Superior temporal gyrus (tissue), 1 donor: ENCODE measurements at regions not wholly inside any gene's neighbourhood (a gene's known extent, or its start where the extent isn't known, plus 50 kb on each side); places are given as distances from the start of the nearest gene placed in this dataset.
"Not testable (repeated sequence)": the region's sequence is repeated elsewhere in the genome, so short reads cannot be mapped to it uniquely, and the experiment has no call there.

Source experiments
- DNase-seq: peaks from one replicate; pipeline ENCODE4 v3.0.0-alpha.2; 2016; ENCODE audit errors: extremely low spot score

GRCh38 chr9:66046992-66047391 lies 310.0 kb downstream of the FOXD4L4 start:
- DNase-seq, result not testable (repeated sequence)

GRCh38 chr9:66049721-66050120 lies 312.8 kb downstream of the FOXD4L4 start:
- DNase-seq, result not testable (repeated sequence)

- DNase-seq, result not testable (repeated sequence)
Measured at GRCh38 chr9:66054705-66055104, 317.8 kb downstream of the FOXD4L4 start.

GRCh38 chr9:66060681-66061080 lies 323.7 kb downstream of the FOXD4L4 start:
- DNase-seq, result not testable (repeated sequence)

- not testable (repeated sequence) for DNase-seq
Measured at GRCh38 chr9:66063822-66064221, 326.9 kb downstream of the FOXD4L4 start.

- DNase-seq, result not testable (repeated sequence)
Measured at GRCh38 chr9:66065735-66066134, 328.8 kb downstream of the FOXD4L4 start.

GRCh38 chr9:66067231-66067630 lies 330.3 kb downstream of the FOXD4L4 start:
- DNase-seq, result peak; percentile 0

GRCh38 chr9:66068451-66068989 lies 331.6 kb downstream of the FOXD4L4 start:
- DNase-seq, result peak; percentile 9

GRCh38 chr9:66069025-66069424 lies 332.1 kb downstream of the FOXD4L4 start:
- DNase-seq, result not testable (repeated sequence)

GRCh38 chr9:66073111-66073510 lies 336.2 kb downstream of the FOXD4L4 start:
- DNase-seq, result not testable (repeated sequence)

- not testable (repeated sequence) for DNase-seq
Measured at GRCh38 chr9:66082811-66083210, 345.9 kb downstream of the FOXD4L4 start.
